GM12878 (cell line): ENCODE measurements at regions not wholly inside any gene's neighbourhood (a gene's known extent, or its start where the extent isn't known, plus 50 kb on each side); places are given as distances from the start of the nearest gene placed in this dataset.
A peak's percentile ranks its signal among the peaks of the same experiment; 100 is the strongest.

ENCODE experiments used
- ATF2 ChIP-seq: IDR thresholded peaks from 2 replicates; pipeline ENCODE4 v1.6.1; 2012; ENCODE audit warnings: low read length, inconsistent platforms
- CBX3 ChIP-seq: fragments of 200-600 bp; sonication (generic); IDR thresholded peaks from 2 replicates; pipeline ENCODE4 v1.6.1; 2016; ENCODE audit warnings: low read depth, borderline replicate concordance
- CBX5 ChIP-seq: sonication (generic); IDR thresholded peaks from 2 replicates; pipeline ENCODE4 v1.6.1; 2016; ENCODE audit warnings: low read depth, moderate library complexity, mild to moderate bottlenecking, inconsistent platforms
- CEBPB ChIP-seq, 2 experiments: fragments of 150-350 bp in 1 of 2; IDR thresholded peaks; 2 replicates each; pipeline ENCODE4 v1.6.1; 2012 to 2014; ENCODE audit warnings: low read depth in 2 of 2, low read length in 2 of 2, borderline replicate concordance in 1 of 2, inconsistent platforms in 1 of 2
- CHD2 ChIP-seq: IDR thresholded peaks from 2 replicates; pipeline ENCODE4 v1.6.1; 2011; ENCODE audit warnings: low read depth, low read length, improper control_type of control experiment, borderline replicate concordance
- EGR1 ChIP-seq, 2 experiments: IDR thresholded peaks; 1 replicate in 1 of 2; 2 replicates in 1 of 2; pipeline ENCODE4 v1.6.1; 2011 to 2012; ENCODE audit warnings: low read depth in 2 of 2, low read length in 2 of 2, borderline replicate concordance in 1 of 2, mild to moderate bottlenecking in 1 of 2, moderate library complexity in 1 of 2
- ELK1 ChIP-seq: IDR thresholded peaks from 2 replicates; pipeline ENCODE4 v1.6.1; 2012; ENCODE audit warnings: low read depth, low read length, improper control_type of control experiment
- MEF2A ChIP-seq: IDR thresholded peaks from 2 replicates; pipeline ENCODE4 v1.6.1; 2011; ENCODE audit warnings: low read depth, mild to moderate bottlenecking, low read length, moderate library complexity; ENCODE audit not compliant: insufficient read depth
- MTA2 ChIP-seq: fragments of 450-650 bp; IDR thresholded peaks from 2 replicates; pipeline ENCODE4 v1.6.1; 2016; ENCODE audit warnings: low read depth, mild to moderate bottlenecking, moderate library complexity
- NFXL1 ChIP-seq: fragments of 450-650 bp; IDR thresholded peaks from 2 replicates; pipeline ENCODE4 v1.6.1; 2017; ENCODE audit warnings: antibody characterized with exemption, mild to moderate bottlenecking, borderline replicate concordance
- POU2F2 ChIP-seq: IDR thresholded peaks from 3 replicates; pipeline ENCODE4 v1.6.1; 2011; ENCODE audit warnings: low read depth, mild to moderate bottlenecking, low read length, borderline replicate concordance
- RCOR1 ChIP-seq: conservative IDR thresholded peaks from 2 replicates; pipeline ENCODE4 v1.6.1; 2012; ENCODE audit warnings: low read depth, low read length, improper control_type of control experiment
- RUNX3 ChIP-seq: IDR thresholded peaks from 2 replicates; pipeline ENCODE4 v1.6.1; 2012; ENCODE audit warnings: low read length, inconsistent platforms
- SIN3A ChIP-seq: IDR thresholded peaks from 2 replicates; pipeline ENCODE4 v1.6.1; 2012; ENCODE audit warnings: low read depth, low read length, improper control_type of control experiment
- SMARCA5 ChIP-seq: fragments of 450-650 bp; IDR thresholded peaks from 2 replicates; pipeline ENCODE4 v1.6.1; 2017; ENCODE audit warnings: mild to moderate bottlenecking
- SMC3 ChIP-seq: IDR thresholded peaks from 2 replicates; pipeline ENCODE4 v1.6.1; 2011; ENCODE audit warnings: low read length, improper control_type of control experiment, borderline replicate concordance
- SPI1 ChIP-seq: IDR thresholded peaks from 2 replicates; pipeline ENCODE4 v1.6.1; 2011; ENCODE audit warnings: low read depth, mild to moderate bottlenecking, low read length, moderate library complexity, borderline replicate concordance; ENCODE audit not compliant: insufficient read depth
- TCF7 ChIP-seq: IDR thresholded peaks from 2 replicates; pipeline ENCODE4 v1.6.1; 2014; ENCODE audit warnings: antibody characterized with exemption, borderline replicate concordance
- ZBED1 ChIP-seq: IDR thresholded peaks from 2 replicates; pipeline ENCODE4 v1.6.1; 2016; ENCODE audit warnings: borderline replicate concordance
- ZNF24 ChIP-seq: fragments of 450-650 bp; IDR thresholded peaks from 2 replicates; pipeline ENCODE4 v1.6.1; 2017; ENCODE audit warnings: antibody characterized with exemption, mild to moderate bottlenecking
- TF ChIP-seq, protein P1 (sequence below): IDR thresholded peaks from 2 replicates; pipeline ENCODE4 v1.6.1; 2011; ENCODE audit warnings: mild to moderate bottlenecking, low read depth, low read length, moderate library complexity; ENCODE audit not compliant: insufficient replicate concordance
- TF ChIP-seq, protein P2 (sequence below): fragments of 450-650 bp; IDR thresholded peaks from 2 replicates; pipeline ENCODE4 v1.6.1; 2017; ENCODE audit warnings: mild to moderate bottlenecking, moderate library complexity

- TF ChIP-seq ATF2, result peak; percentile 68; the same call in 1 of the 2 replicates
- TF ChIP-seq, protein P1, sequence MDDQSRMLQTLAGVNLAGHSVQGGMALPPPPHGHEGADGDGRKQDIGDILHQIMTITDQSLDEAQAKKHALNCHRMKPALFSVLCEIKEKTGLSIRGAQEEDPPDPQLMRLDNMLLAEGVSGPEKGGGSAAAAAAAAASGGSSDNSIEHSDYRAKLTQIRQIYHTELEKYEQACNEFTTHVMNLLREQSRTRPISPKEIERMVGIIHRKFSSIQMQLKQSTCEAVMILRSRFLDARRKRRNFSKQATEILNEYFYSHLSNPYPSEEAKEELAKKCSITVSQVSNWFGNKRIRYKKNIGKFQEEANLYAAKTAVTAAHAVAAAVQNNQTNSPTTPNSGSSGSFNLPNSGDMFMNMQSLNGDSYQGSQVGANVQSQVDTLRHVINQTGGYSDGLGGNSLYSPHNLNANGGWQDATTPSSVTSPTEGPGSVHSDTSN, result no peak
- TF ChIP-seq, protein P2, sequence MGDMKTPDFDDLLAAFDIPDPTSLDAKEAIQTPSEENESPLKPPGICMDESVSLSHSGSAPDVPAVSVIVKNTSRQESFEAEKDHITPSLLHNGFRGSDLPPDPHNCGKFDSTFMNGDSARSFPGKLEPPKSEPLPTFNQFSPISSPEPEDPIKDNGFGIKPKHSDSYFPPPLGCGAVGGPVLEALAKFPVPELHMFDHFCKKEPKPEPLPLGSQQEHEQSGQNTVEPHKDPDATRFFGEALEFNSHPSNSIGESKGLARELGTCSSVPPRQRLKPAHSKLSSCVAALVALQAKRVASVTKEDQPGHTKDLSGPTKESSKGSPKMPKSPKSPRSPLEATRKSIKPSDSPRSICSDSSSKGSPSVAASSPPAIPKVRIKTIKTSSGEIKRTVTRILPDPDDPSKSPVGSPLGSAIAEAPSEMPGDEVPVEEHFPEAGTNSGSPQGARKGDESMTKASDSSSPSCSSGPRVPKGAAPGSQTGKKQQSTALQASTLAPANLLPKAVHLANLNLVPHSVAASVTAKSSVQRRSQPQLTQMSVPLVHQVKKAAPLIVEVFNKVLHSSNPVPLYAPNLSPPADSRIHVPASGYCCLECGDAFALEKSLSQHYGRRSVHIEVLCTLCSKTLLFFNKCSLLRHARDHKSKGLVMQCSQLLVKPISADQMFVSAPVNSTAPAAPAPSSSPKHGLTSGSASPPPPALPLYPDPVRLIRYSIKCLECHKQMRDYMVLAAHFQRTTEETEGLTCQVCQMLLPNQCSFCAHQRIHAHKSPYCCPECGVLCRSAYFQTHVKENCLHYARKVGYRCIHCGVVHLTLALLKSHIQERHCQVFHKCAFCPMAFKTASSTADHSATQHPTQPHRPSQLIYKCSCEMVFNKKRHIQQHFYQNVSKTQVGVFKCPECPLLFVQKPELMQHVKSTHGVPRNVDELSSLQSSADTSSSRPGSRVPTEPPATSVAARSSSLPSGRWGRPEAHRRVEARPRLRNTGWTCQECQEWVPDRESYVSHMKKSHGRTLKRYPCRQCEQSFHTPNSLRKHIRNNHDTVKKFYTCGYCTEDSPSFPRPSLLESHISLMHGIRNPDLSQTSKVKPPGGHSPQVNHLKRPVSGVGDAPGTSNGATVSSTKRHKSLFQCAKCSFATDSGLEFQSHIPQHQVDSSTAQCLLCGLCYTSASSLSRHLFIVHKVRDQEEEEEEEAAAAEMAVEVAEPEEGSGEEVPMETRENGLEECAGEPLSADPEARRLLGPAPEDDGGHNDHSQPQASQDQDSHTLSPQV, result no peak
- no peak for TF ChIP-seq SMARCA5
- no peak for TF ChIP-seq NFXL1
- TF ChIP-seq MEF2A, result peak; percentile 93
- peak; percentile 20 to 74; a peak in 2 of 4 replicates for TF ChIP-seq CEBPB (IDR thresholded peaks at IDR 0.05; ENCODE audit: borderline replicate concordance in 1 of 2, low read depth in 2 of 2, low read length in 2 of 2)
- TF ChIP-seq RUNX3, result peak; percentile 39; the same call in 1 of the 2 replicates
- TF ChIP-seq CHD2, result no peak
- TF ChIP-seq SIN3A, result no peak
- no peak for TF ChIP-seq ELK1
- no peak for TF ChIP-seq TCF7
- TF ChIP-seq CBX5, result no peak
- no peak for TF ChIP-seq CBX3
- TF ChIP-seq MTA2, result peak; percentile 55; the same call in 1 of the 2 replicates
- TF ChIP-seq SPI1, result peak; percentile 61
- TF ChIP-seq POU2F2, result no peak
- TF ChIP-seq SMC3, result no peak
- peak; percentile 30; the same call in 1 of the 2 replicates for TF ChIP-seq ZNF24
- no peak for TF ChIP-seq EGR1 (IDR thresholded peaks at IDR 0.05; ENCODE audit: borderline replicate concordance in 1 of 2, low read depth in 2 of 2, low read length in 2 of 2)
- no peak for TF ChIP-seq RCOR1
- TF ChIP-seq ZBED1, result peak; percentile 44; the same call in 1 of the 2 replicates
Measured at GRCh38 chr2:42117923-42118753, 51.0 kb upstream of the EML4 start (continued).
